GM21381 (cell line): ENCODE measurements at regions not wholly inside any gene's neighbourhood (a gene's known extent, or its start where the extent isn't known, plus 50 kb on each side); places are given as distances from the start of the nearest gene placed in this dataset.
"Not testable (repeated sequence)": the region's sequence is repeated elsewhere in the genome, so short reads cannot be mapped to it uniquely, and the experiment has no call there.

ENCODE experiments used
- ATAC-seq: cut with Tn5 transposase; IDR thresholded peaks from one replicate; pipeline ENCODE4 v1.9.1; 2021; ENCODE audit warnings: mild to moderate bottlenecking, moderate library complexity; ENCODE audit not compliant: unreplicated experiment

- no peak for ATAC-seq
Observed at GRCh38 chr4:177494791-177495190, 52.6 kb upstream of the AGA start.

DNA sequence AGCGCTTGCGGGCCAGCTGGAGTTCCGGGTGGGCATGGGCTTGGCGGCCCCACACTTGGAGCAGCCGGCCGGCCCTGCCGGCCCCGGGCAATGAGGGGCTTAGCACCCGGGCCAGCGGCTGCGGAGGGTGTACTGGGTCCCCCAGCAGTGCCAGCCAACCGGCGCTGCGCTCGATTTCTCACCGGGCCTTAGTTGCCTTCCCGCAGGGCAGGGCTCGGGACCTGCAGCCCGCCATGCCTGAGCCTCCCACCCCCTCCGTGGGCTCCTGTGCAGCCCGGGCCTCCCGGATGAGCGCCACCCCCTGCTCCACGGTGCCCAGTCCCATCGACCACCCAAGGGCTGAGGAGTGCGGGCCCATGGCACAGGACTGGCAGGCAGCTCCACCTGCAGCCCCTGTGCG lies 53.4 kb upstream of the AGA start:
- not testable (repeated sequence) for ATAC-seq

DNA sequence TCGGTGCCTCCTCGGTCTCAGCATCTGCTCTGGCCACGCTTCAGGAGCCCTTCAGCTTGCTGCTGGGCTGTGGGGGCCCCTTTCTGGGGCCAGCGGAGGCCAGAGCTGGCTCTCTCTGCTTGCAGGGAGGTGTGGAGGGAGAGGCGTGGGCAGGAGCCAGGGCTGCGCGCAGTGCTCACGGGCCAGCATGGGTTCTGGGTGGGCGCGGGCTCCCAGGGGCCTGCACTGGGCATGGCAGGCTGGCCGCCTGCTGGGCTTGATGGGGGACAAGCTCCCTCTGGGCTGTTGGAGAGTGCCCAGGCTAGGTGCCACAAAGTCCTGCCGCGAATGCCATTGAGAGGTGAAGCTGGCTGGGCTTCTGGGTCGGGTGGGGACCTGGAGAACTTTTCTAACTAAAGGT lies 57.3 kb upstream of the AGA start:
- no peak for ATAC-seq

GRCh38 chr4:177505171-177505615 lies 63.0 kb upstream of the AGA start:
- ATAC-seq = no peak

DNA sequence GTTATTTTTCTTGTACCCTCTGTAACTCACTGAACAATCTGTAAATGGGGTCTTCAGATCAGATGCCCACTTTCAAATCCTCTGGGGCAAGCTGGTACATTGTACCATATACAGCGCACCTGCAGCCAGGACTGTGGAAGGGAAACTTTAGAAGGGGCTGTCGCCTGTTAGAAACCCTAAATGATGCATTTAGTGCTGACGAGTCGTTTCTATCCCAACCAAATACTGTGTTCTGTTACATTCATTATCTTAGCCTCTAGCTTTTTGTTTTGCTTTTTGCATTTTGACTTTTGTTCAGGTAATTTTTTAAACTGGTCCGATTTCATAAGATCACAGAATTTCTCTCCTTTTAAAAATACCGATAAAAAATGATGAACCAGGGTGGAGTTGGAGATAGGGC lies 66.4 kb upstream of the AGA start:
- no peak for ATAC-seq

DNA sequence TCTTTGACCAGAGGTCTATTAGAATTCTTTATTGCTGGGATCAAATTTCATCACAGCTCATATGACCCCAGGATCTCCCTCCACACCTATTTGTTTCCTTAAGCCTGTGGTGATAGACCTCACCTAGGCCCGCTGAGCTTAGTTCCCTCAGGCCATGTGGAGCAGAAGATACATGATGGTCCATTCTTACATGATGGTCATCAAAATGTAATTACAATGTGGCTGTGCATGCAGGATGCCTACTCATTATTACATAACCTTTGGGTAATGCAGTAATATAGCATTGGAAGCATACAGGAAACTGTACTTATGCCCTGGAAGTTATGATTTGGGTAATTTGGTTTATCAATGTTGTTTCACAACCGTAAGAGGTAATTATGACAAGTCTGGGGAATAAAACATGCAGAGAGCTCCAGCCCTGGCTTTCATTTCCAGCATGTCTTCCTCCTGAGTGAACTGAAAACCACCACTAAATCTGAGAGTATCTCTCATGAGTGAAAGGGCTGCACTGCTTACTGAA lies 67.0 kb upstream of the AGA start:
- ATAC-seq = no peak

- ATAC-seq = no peak
Observed at GRCh38 chr4:177511611-177512010, 69.4 kb upstream of the AGA start.

DNA sequence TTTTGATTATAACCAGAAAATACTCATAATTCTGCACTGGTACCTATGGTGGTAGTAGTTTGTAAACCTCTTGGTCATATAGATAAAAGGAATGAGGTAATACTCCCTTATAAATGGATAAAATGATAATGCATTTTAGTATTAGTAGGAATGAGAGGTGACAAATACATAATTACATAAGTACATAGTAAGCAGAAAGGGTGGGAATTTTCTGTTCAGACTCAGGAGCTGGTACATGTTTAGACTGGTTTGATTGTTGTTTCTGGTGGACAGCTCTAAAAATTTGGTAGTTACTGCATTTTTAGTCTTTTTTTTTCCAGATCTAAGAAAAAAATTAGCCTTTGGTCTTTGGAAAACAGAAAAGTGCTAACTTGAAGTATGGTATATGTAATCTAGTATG lies 70.4 kb upstream of the AGA start:
- no peak for ATAC-seq

DNA sequence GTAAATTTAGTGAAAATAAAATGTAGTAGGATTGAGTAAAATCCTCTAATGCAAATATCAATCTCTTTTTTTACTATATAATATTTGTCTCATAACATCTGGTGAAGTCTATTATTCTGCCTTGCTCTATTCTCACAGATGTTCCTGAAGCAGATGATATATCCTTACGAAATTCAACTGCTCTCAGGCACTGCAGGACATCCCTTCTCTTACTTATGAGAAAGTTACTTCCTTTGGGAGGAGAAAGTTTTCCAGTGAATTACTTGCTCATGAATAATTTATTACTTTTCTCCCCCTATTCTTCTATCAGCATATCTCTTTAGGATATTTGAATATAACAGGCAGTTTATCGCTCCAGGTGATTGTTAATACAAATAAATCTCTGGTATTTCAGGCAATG lies 75.6 kb upstream of the AGA start:
- no peak for ATAC-seq

DNA sequence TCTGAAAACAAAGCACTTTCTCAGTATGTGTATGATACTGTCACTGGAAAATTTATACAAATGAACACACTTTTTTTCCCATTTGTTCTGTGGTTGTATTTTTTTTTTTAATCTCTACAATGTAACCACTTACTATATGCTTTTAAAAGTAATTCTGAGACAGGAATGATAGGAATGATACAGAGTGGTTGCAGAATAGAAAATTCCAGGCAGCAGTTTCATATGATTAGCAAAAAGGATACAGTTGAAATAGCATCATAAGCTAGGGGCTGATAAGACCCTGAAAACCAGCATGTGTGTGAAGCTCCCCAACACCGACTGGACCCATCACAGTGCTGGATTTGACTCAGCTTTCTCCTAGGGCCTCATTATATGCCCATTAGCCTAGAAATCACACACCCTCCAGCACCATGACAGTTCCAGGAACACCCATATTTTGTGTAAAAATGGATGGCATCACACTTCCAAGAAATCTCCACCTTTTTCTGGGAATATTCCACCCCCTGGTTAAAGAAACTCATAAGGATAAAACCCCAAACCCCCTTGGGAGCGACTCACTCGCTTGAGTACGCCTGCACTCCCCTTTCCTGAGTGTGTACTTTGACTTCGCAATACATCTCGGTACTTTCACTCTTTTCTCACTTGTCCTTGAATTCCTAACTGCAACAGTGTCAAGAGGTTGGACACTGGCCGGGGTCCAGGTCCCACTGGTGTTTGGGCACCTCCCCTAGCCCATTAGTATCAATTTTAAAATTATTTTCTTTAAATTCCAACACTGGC lies 77.4 kb upstream of the AGA start:
- no peak for ATAC-seq

- ATAC-seq = no peak
Observed at GRCh38 chr4:177528620-177529019, 86.4 kb upstream of the AGA start.

GRCh38 chr4:177530561-177530960 lies 88.3 kb upstream of the AGA start:
- no peak for ATAC-seq

GRCh38 chr4:177532358-177532757 lies 90.1 kb upstream of the AGA start:
- ATAC-seq = no peak

DNA sequence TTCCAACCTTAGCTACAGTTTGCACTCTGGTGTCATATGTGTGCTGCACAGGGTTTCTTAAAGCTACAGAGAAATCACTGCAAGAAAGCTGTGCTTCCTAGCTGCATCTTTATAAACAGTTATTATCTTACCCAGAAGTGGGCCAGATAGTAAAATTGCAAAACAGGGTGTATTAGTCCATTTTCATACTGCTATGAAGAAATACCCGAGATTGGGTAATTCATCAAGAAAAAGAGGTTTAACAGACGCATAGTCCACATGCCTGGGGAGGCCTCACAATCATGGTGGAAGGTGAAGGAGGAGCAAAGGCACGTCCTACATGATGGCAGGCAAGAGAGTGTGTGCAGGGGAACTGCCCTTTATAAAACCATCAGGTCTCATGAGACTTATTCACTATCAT lies 92.6 kb upstream of the AGA start:
- ATAC-seq = not testable (repeated sequence)

GRCh38 chr4:177546745-177547144 lies 104.5 kb upstream of the AGA start:
- no peak for ATAC-seq

DNA sequence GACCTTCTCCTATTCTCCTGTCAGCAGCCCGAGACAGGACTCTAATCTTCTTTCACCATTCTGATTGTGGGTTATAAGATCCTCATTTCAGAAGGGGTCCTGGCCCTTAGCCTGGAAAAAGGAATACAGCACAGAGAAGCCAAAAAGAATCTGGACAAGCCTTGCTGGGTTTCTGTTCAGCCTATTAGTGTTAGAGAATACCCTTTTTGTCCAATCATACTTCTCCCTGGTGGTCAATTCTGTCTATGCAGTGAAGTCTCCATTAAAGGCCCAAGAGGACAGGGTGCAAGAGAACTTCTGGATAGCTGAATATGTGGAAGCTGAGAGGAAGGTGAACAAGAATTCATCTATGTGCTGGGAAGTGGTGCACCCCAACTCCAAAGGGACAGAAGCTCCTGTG lies 105.7 kb upstream of the AGA start:
- ATAC-seq = no peak

GRCh38 chr4:177555007-177555574 lies 112.9 kb upstream of the AGA start:
- no peak for ATAC-seq

GRCh38 chr4:177557416-177557815 lies 115.2 kb upstream of the AGA start:
- ATAC-seq = no peak

GRCh38 chr4:177558995-177559394 lies 116.8 kb upstream of the AGA start:
- ATAC-seq = no peak

GRCh38 chr4:177562163-177562562 lies 119.9 kb upstream of the AGA start:
- no peak for ATAC-seq

- ATAC-seq = no peak
Observed at GRCh38 chr4:177562859-177563258, 120.6 kb upstream of the AGA start.

DNA sequence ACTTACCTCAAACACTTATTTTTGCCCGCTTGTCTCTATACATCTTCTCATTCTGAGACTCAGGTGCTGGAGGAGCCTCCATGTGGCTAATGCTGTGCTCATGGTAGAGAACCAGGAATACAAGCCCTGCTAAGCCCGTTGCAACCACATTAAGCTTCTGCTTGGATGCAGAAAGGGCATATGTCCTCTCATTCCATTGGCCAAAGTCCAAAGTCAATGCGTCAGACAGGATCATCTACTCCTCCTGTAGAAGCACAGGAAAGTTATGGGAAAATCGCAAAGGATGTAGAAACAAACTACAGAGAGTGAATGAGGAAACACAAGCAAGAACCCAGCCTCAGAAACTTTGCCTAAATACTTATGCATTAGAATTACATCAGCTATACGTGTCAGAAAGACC lies 124.5 kb upstream of the AGA start:
- ATAC-seq = no peak

GRCh38 chr4:177568931-177569330 lies 126.7 kb upstream of the AGA start:
- no peak for ATAC-seq
